SK-N-SH treated with all-trans-retinoic acid at 6 μM for 48 hours (cell line): ENCODE measurements at regions not wholly inside any gene's neighbourhood (a gene's known extent, or its start where the extent isn't known, plus 50 kb on each side); places are given as distances from the start of the nearest gene placed in this dataset.

ENCODE experiments used
- ATAC-seq: fragments of 200-7000 bp; cut with Tn5 transposase; 3 replicates; pipeline ENCODE4 v1.9.1; 2020; ENCODE audit warnings: mild to moderate bottlenecking, moderate library complexity
- ARNTL ChIP-seq: fragments of 450-650 bp; formaldehyde crosslinking; IDR thresholded peaks from 2 replicates; pipeline ENCODE4 v1.5.0; 2020; ENCODE audit warnings: low read depth, mild to moderate bottlenecking, moderate library complexity, borderline replicate concordance
- BACH2 ChIP-seq: fragments of 250-450 bp; sonication (Bioruptor Pico); IDR thresholded peaks from 2 replicates; pipeline ENCODE4 v1.9.0; 2021; ENCODE audit warnings: mild to moderate bottlenecking, borderline replicate concordance
- CSRNP3 ChIP-seq: fragments of 250-450 bp; sonication (Bioruptor Pico); IDR thresholded peaks from 2 replicates; pipeline ENCODE4 v1.5.1; 2021; ENCODE audit warnings: mild to moderate bottlenecking, moderate library complexity
- ESRRG ChIP-seq: fragments of 250-450 bp; sonication (Bioruptor Pico); IDR thresholded peaks from 2 replicates; pipeline ENCODE4 v1.6.1; 2021; ENCODE audit warnings: mild to moderate bottlenecking
- GLIS3 ChIP-seq: fragments of 250-450 bp; sonication (Bioruptor Pico); IDR thresholded peaks from 2 replicates; pipeline ENCODE4 v1.5.0; 2020; ENCODE audit warnings: mild to moderate bottlenecking, moderate library complexity
- ISL1 ChIP-seq: fragments of 250-450 bp; sonication (Bioruptor Pico); IDR thresholded peaks from 2 replicates; pipeline ENCODE4 v2.1.2; 2022; ENCODE audit warnings: mild to moderate bottlenecking, moderate library complexity
- OSR1 ChIP-seq: fragments of 250-450 bp; sonication (Bioruptor Pico); IDR thresholded peaks from 2 replicates; pipeline ENCODE4 v1.8.0; 2022; ENCODE audit warnings: moderate library complexity, mild to moderate bottlenecking, inconsistent platforms
- PPARA ChIP-seq: fragments of 250-450 bp; sonication (Bioruptor Pico); IDR thresholded peaks from 2 replicates; pipeline ENCODE4 v1.5.0; 2020; ENCODE audit warnings: mild to moderate bottlenecking, borderline replicate concordance
- RARB ChIP-seq: fragments of 250-450 bp; sonication (Bioruptor Pico); IDR thresholded peaks from 2 replicates; pipeline ENCODE4 v1.8.0; 2021; ENCODE audit warnings: mild to moderate bottlenecking, moderate library complexity
- TCF4 ChIP-seq: fragments of 250-450 bp; sonication (Bioruptor Pico); IDR thresholded peaks from 2 replicates; pipeline ENCODE4 v1.8.0; 2021; ENCODE audit warnings: mild to moderate bottlenecking, moderate library complexity, borderline replicate concordance
- TOX ChIP-seq: fragments of 250-450 bp; sonication (Bioruptor Pico); IDR thresholded peaks from 2 replicates; pipeline ENCODE4 v1.8.0; 2021; ENCODE audit warnings: mild to moderate bottlenecking, moderate library complexity, borderline replicate concordance
- ZC3H10 ChIP-seq: fragments of 250-450 bp; sonication (Bioruptor Pico); IDR thresholded peaks from 2 replicates; pipeline ENCODE4 v1.5.1; 2021; ENCODE audit warnings: mild to moderate bottlenecking, moderate library complexity
- ZFP3 ChIP-seq: fragments of 250-450 bp; sonication (Bioruptor Pico); IDR thresholded peaks from 2 replicates; pipeline ENCODE4 v1.5.0; 2020; ENCODE audit warnings: mild to moderate bottlenecking, moderate library complexity
- ZFP30 ChIP-seq: fragments of 450-650 bp; formaldehyde crosslinking; IDR thresholded peaks from 2 replicates; pipeline ENCODE4 v1.5.0; 2022; ENCODE audit warnings: mild to moderate bottlenecking, moderate library complexity
- ZNF565 ChIP-seq: fragments of 450-650 bp; formaldehyde crosslinking; conservative IDR thresholded peaks from 2 replicates; pipeline ENCODE4 v1.5.0; 2020; ENCODE audit warnings: low read depth, mild to moderate bottlenecking, moderate library complexity
- ZNF70 ChIP-seq: fragments of 450-650 bp; formaldehyde crosslinking; IDR thresholded peaks from 2 replicates; pipeline ENCODE4 v1.5.0; 2020; ENCODE audit warnings: mild to moderate bottlenecking, moderate library complexity
- ZNF8 ChIP-seq: fragments of 450-650 bp; formaldehyde crosslinking; IDR thresholded peaks from 2 replicates; pipeline ENCODE4 v1.5.0; 2020; ENCODE audit warnings: mild to moderate bottlenecking, moderate library complexity
- TF ChIP-seq, protein P1 (sequence below): fragments of 250-450 bp; sonication (Bioruptor Pico); IDR thresholded peaks from 2 replicates; pipeline ENCODE4 v1.8.0; 2020; ENCODE audit warnings: mild to moderate bottlenecking, moderate library complexity, borderline replicate concordance
- TF ChIP-seq, protein P2 (sequence below): fragments of 250-450 bp; sonication (Bioruptor Pico); IDR thresholded peaks from 2 replicates; pipeline ENCODE4 v1.5.1; 2020; ENCODE audit warnings: low read depth, mild to moderate bottlenecking, moderate library complexity
- TF ChIP-seq, protein P3 (sequence below): fragments of 250-450 bp; sonication (Bioruptor Pico); IDR thresholded peaks from 2 replicates; pipeline ENCODE4 v1.8.0; 2021; ENCODE audit warnings: low read depth, mild to moderate bottlenecking, moderate library complexity, borderline replicate concordance

- TF ChIP-seq TCF4 (CRISPR knock-in tag) = no peak
- no peak for TF ChIP-seq RARB (CRISPR knock-in tag)
- TF ChIP-seq, protein P1, sequence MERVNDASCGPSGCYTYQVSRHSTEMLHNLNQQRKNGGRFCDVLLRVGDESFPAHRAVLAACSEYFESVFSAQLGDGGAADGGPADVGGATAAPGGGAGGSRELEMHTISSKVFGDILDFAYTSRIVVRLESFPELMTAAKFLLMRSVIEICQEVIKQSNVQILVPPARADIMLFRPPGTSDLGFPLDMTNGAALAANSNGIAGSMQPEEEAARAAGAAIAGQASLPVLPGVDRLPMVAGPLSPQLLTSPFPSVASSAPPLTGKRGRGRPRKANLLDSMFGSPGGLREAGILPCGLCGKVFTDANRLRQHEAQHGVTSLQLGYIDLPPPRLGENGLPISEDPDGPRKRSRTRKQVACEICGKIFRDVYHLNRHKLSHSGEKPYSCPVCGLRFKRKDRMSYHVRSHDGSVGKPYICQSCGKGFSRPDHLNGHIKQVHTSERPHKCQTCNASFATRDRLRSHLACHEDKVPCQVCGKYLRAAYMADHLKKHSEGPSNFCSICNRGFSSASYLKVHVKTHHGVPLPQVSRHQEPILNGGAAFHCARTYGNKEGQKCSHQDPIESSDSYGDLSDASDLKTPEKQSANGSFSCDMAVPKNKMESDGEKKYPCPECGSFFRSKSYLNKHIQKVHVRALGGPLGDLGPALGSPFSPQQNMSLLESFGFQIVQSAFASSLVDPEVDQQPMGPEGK (CRISPR knock-in tag) = no peak
- no peak for TF ChIP-seq ZNF70 (CRISPR knock-in tag)
- TF ChIP-seq, protein P2, sequence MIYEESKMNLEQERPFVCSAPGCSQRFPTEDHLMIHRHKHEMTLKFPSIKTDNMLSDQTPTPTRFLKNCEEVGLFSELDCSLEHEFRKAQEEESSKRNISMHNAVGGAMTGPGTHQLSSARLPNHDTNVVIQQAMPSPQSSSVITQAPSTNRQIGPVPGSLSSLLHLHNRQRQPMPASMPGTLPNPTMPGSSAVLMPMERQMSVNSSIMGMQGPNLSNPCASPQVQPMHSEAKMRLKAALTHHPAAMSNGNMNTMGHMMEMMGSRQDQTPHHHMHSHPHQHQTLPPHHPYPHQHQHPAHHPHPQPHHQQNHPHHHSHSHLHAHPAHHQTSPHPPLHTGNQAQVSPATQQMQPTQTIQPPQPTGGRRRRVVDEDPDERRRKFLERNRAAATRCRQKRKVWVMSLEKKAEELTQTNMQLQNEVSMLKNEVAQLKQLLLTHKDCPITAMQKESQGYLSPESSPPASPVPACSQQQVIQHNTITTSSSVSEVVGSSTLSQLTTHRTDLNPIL (CRISPR knock-in tag) = no peak
- no peak for TF ChIP-seq BACH2
- TF ChIP-seq ESRRG (CRISPR knock-in tag) = no peak
- no peak for TF ChIP-seq ZNF8
- TF ChIP-seq PPARA (CRISPR knock-in tag) = no peak
- no peak for TF ChIP-seq ZFP3 (CRISPR knock-in tag)
- TF ChIP-seq TOX (CRISPR knock-in tag) = no peak
- ATAC-seq = no peak
Observed at GRCh38 chr7:69187824-69188333, 410.4 kb upstream of the AUTS2 start.

GRCh38 chr7:69189406-69189805, 408.9 kb upstream of the AUTS2 start:
- TF ChIP-seq RARB (CRISPR knock-in tag) (no peak), ISL1 (no peak), ESRRG (CRISPR knock-in tag) (no peak), ZFP30 (CRISPR knock-in tag) (no peak), TCF4 (CRISPR knock-in tag) (no peak), TOX (CRISPR knock-in tag) (no peak), ZC3H10 (no peak), ZFP3 (CRISPR knock-in tag) (no peak), ZNF8 (no peak), GLIS3 (no peak)
- TF ChIP-seq, all 23 proteins: peak for 0
- no peak for ATAC-seq

DNA sequence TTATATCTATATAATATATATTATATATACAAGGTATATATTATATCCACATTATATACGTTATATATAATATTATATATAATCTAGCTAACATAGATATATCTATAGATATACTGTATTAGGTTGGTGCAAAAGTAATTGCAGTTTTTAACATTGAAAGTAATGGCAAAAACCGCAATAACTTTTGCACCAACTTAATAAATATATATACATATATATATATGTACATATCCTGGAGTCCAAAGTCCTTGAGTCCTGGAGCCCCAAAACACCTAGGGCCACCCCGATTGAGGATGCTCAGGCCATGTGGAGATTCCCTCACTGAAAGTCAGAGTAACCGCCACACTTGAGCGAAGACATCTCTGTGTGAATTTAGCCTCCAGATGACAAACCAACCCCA, 408.2 kb upstream of the AUTS2 start:
- no peak for TF ChIP-seq TCF4 (CRISPR knock-in tag)
- no peak for TF ChIP-seq ZNF565
- no peak for TF ChIP-seq OSR1
- no peak for TF ChIP-seq GLIS3
- no peak for TF ChIP-seq CSRNP3 (CRISPR knock-in tag)
- TF ChIP-seq ARNTL (CRISPR knock-in tag) = no peak
- TF ChIP-seq, protein P2 (CRISPR knock-in tag) = no peak
- no peak for TF ChIP-seq ZNF70 (CRISPR knock-in tag)
- TF ChIP-seq, protein P3, sequence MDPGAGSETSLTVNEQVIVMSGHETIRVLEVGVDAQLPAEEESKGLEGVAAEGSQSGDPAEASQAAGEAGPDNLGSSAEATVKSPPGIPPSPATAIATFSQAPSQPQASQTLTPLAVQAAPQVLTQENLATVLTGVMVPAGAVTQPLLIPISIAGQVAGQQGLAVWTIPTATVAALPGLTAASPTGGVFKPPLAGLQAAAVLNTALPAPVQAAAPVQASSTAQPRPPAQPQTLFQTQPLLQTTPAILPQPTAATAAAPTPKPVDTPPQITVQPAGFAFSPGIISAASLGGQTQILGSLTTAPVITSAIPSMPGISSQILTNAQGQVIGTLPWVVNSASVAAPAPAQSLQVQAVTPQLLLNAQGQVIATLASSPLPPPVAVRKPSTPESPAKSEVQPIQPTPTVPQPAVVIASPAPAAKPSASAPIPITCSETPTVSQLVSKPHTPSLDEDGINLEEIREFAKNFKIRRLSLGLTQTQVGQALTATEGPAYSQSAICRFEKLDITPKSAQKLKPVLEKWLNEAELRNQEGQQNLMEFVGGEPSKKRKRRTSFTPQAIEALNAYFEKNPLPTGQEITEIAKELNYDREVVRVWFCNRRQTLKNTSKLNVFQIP (CRISPR knock-in tag) = no peak
- TF ChIP-seq, protein P1 (CRISPR knock-in tag) = no peak
- TF ChIP-seq ZFP30 (CRISPR knock-in tag) = no peak
- no peak for TF ChIP-seq ISL1
- TF ChIP-seq ZNF8 = no peak
- ATAC-seq = no peak
